OCI-LY3 (cell line): ENCODE measurements at regions not wholly inside any gene's neighbourhood (a gene's known extent, or its start where the extent isn't known, plus 50 kb on each side); places are given as distances from the start of the nearest gene placed in this dataset.
A peak's percentile ranks its signal among the peaks of the same experiment; 100 is the strongest.

Source experiments
- H2AFZ ChIP-seq: fragments of 200-600, 300-600 bp; shearing (Covaris generic); 2 replicates; pipeline ENCODE4 v1.6.0; 2014; ENCODE audit warnings: antibody characterized with exemption, low read depth, low read length
- H3K27ac ChIP-seq: fragments of 200-600, 300-600 bp; sonication (generic); 2 replicates; pipeline ENCODE4 v1.5.1; 2014; ENCODE audit warnings: mild to moderate bottlenecking, low read length, moderate library complexity, mixed read lengths
- H3K27me3 ChIP-seq: fragments of 200-600, 300-600 bp; sonication (generic); 2 replicates; pipeline ENCODE4 v1.6.1; 2014; ENCODE audit warnings: low read depth, low read length, mixed read lengths
- H3K36me3 ChIP-seq: fragments of 200-600, 300-600 bp; sonication (generic); replicated peaks from 2 replicates; pipeline ENCODE3; 2014; ENCODE audit warnings: low read depth, low read length, mixed read lengths
- H3K4me1 ChIP-seq: fragments of 300-600, 200-600 bp; sonication (generic); 2 replicates; pipeline ENCODE4 v1.6.1; 2014; ENCODE audit warnings: low read length, mixed read lengths
- H3K4me2 ChIP-seq: fragments of 200-600, 300-600 bp; sonication (generic); 2 replicates; pipeline ENCODE4 v1.6.1; 2014; ENCODE audit warnings: low read length, mixed read lengths
- H3K4me3 ChIP-seq: fragments of 300-600, 200-600 bp; sonication (generic); 2 replicates; pipeline ENCODE4 v1.5.1; 2014; ENCODE audit warnings: antibody characterized with exemption, mild to moderate bottlenecking, low read length, moderate library complexity
- H3K79me2 ChIP-seq: fragments of 300-600, 200-600 bp; shearing (Covaris generic); 2 replicates; pipeline ENCODE4 v1.6.1; 2014; ENCODE audit warnings: mild to moderate bottlenecking, low read length, mixed read lengths
- H3K9ac ChIP-seq: fragments of 300-600, 200-600 bp; shearing (Covaris generic); 2 replicates; pipeline ENCODE4 v1.6.0; 2014; ENCODE audit warnings: mild to moderate bottlenecking, low read length, moderate library complexity
- H3K9me3 ChIP-seq: fragments of 200-600, 300-600 bp; shearing (Covaris generic); 2 replicates; pipeline ENCODE4 v1.6.1; 2014; ENCODE audit warnings: low read length, mixed read lengths; ENCODE audit not compliant: insufficient read depth
- H4K20me1 ChIP-seq: fragments of 200-600, 300-600 bp; sonication (generic); 2 replicates; pipeline ENCODE4 v1.6.1; 2016; ENCODE audit warnings: low read length, mixed read lengths; ENCODE audit not compliant: insufficient read depth
- CTCF ChIP-seq: fragments of 200-600, 300-600 bp; sonication (generic); IDR thresholded peaks from 2 replicates; pipeline ENCODE4 v1.5.1; 2014; ENCODE audit warnings: antibody characterized with exemption, low read length, low read depth
- EZH2phosphoT487 ChIP-seq: fragments of 200-600 bp; shearing (Covaris generic); IDR thresholded peaks from 2 replicates; pipeline ENCODE4 v1.6.1; 2018; ENCODE audit warnings: antibody characterized with exemption, mixed run types, low read depth

GRCh38 chr5:126365446-126366198 is 57.6 kb upstream of the GRAMD2B start:
- Histone ChIP-seq H3K27me3 (no peaks in the 10 kb centered on the region), H3K9me3 (no peaks in the 10 kb centered on the region), H3K4me2 (no peak overlapping the region), H3K9ac (no peak overlapping the region), H3K4me3 (no peak overlapping the region), H3K4me1 (peaks cover 24% of the 10 kb centered on the region), H2AFZ (no peak overlapping the region), H4K20me1 (no peaks in the 10 kb centered on the region), H3K79me2 (no peaks in the 10 kb centered on the region), H3K36me3 (no peaks in the 10 kb centered on the region), H3K27ac (no peak overlapping the region)
- no peak for TF ChIP-seq EZH2phosphoT487
- TF ChIP-seq CTCF: no peak

DNA sequence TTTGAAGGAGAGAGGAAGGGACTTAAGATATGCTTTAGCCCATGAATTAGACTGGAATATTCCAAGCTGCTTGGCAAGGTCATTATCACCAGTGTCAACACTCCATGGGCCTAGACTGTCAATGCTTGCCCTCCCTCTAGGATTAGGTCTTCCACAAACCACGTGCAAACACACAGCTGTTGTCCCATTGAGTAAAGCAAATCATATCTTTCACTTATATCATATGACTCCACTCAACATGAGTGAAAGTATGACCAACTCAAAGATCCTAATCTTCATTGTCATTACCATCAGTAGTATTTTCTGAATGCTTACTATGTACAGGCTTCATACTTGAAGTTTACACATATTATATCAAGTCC is 57.0 kb upstream of the GRAMD2B start:
- H3K27ac ChIP-seq: no peak overlapping the region
- H3K9me3 ChIP-seq: no peaks in the 10 kb centered on the region
- H3K27me3 ChIP-seq: no peaks in the 10 kb centered on the region
- H3K4me2 ChIP-seq: no peak overlapping the region
- peaks cover 25% of the 10 kb centered on the region for H3K4me1 ChIP-seq
- TF ChIP-seq CTCF (no peak), EZH2phosphoT487 (no peak)
- no peak overlapping the region for H3K4me3 ChIP-seq
- H3K36me3 ChIP-seq: no peaks in the 10 kb centered on the region
- H3K9ac ChIP-seq: no peak overlapping the region
- H4K20me1 ChIP-seq: no peaks in the 10 kb centered on the region
- no peak overlapping the region for H2AFZ ChIP-seq
- H3K79me2 ChIP-seq: no peaks in the 10 kb centered on the region

DNA sequence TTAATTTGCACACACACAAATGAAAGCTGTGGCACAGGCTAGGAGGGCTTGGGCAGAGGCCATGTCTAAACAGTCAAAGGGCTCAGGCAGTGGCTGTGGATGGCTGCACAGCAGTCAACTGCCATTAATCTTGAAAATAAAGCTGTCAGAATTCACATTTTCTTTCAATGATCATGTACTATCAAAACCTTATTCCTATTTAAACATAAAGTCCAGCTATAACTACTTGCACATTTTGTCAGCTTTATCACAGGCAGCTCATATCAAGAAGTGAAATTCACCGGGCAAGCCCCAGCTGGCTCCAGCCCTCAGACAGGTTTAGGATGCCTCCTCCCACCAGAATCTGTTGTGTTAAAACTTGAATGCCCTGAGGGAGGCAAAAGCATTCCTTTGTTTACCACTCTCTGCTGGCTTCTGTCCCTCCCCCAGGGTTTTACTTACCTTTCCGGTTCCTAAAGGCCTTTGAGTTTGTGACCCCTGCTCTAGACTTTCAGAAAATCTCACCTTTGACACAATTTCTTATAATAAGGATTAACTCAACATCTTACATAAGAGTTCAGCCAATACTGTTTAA is 54.9 kb upstream of the GRAMD2B start:
- Histone ChIP-seq H3K27ac (no peak overlapping the region), H2AFZ (no peak overlapping the region)
- TF ChIP-seq CTCF (no peak), EZH2phosphoT487 (no peak)

GRCh38 chr5:126369083-126369482 is 54.1 kb upstream of the GRAMD2B start:
- H3K9me3 ChIP-seq: no peaks in the 10 kb centered on the region
- no peaks in the 10 kb centered on the region for H3K79me2 ChIP-seq
- H3K4me3 ChIP-seq: no peak overlapping the region
- no peak overlapping the region for H3K9ac ChIP-seq
- H3K4me1 ChIP-seq: peaks cover 25% of the 10 kb centered on the region
- H3K27ac ChIP-seq: no peak overlapping the region
- H3K36me3 ChIP-seq: no peaks in the 10 kb centered on the region
- H3K27me3 ChIP-seq: no peaks in the 10 kb centered on the region
- H4K20me1 ChIP-seq: no peaks in the 10 kb centered on the region
- H2AFZ ChIP-seq: no peak overlapping the region
- TF ChIP-seq EZH2phosphoT487 (no peak), CTCF (no peak)
- H3K4me2 ChIP-seq: no peak overlapping the region

More for the DNA sequence above, 54.9 kb upstream of the GRAMD2B start:
- H3K9ac ChIP-seq: no peak overlapping the region
- peaks cover 29% of the 10 kb centered on the region for H3K4me1 ChIP-seq
- no peaks in the 10 kb centered on the region for H4K20me1 ChIP-seq
- no peak overlapping the region for H3K4me3 ChIP-seq
- H3K27me3 ChIP-seq: no peaks in the 10 kb centered on the region
- no peaks in the 10 kb centered on the region for H3K79me2 ChIP-seq
- H3K36me3 ChIP-seq: no peaks in the 10 kb centered on the region
- peak overlapping the region; percentile 33 for H3K4me2 ChIP-seq
- no peaks in the 10 kb centered on the region for H3K9me3 ChIP-seq
